ENCODE measurements at regions not wholly inside any gene's neighbourhood (a gene's known extent, or its start where the extent isn't known, plus 50 kb on each side); places are given as distances from the start of the nearest gene placed in this dataset.

DNA sequence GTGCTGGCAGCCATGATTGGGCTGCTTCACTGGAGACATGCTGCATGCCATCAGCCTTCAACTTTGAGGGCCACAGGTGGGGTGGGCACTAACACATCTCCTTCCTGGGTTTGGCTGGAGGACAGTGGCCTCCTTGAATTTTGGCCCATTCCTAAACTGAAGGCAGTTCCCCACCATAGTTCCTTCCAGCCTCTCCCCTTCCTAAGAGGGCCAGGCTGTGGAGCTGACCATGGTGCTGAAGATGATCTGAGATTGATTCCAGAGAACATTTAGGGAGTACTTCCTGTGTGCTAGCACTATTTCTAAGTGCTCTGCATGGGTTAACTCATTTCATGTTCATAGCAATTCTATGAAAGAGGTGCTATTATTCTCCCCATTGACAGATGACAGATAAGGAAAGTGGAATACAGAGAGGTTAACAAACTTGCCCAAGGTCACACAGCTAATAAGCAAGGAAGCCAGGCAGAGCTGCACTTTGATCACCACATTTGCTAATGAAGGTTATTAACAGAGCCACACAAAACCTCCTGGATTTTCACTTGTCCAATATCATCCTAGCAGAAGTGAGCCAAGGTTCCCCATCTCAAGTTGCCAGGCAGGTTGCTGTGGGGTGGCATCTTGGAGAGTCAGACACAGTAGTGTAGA, 175.3 kb downstream of the ZIC5 start:
- no peaks in the 10 kb centered on the region for H3K27me3 Mint-ChIP-seq (ENCODE audit: low read depth)
- Histone ChIP-seq H2AK5ac (ENCODE audit: insufficient read length, low read length) (no peak overlapping the region), H3K79me2 (ENCODE audit: insufficient read depth, low read length) (no peaks in the 10 kb centered on the region), H3K18ac (ENCODE audit: insufficient read length, low read depth, low read length) (no peak overlapping the region), H2BK5ac (ENCODE audit: insufficient read length, low read length) (no peak overlapping the region), H4K91ac (ENCODE audit: insufficient read length, low read depth, low read length) (no peak overlapping the region), H3K23me2 (ENCODE audit: insufficient read length, low read depth, low read length, poor library complexity, severe bottlenecking) (no peaks in the 10 kb centered on the region), H3K4ac (ENCODE audit: low read depth, low read length) (no peak overlapping the region), H3K9ac (ENCODE audit: extremely low read depth, insufficient read length, low read length) (no peak overlapping the region), H3K4me1 (ENCODE audit: insufficient read depth, low read length) (peaks cover 11% of the 10 kb centered on the region; the same call in 1 of the 2 replicates), H2AFZ (ENCODE audit: low read length) (no peak overlapping the region), H3K23ac (ENCODE audit: insufficient read length, low read depth, low read length) (no peak overlapping the region), H3K79me1 (ENCODE audit: insufficient read depth, low read depth, low read length, poor library complexity, severe bottlenecking) (no peaks in the 10 kb centered on the region), H4K8ac (replicated peaks; ENCODE audit: insufficient read length, low read depth, low read length) (no peak overlapping the region), H3K56ac (ENCODE audit: insufficient read length, low read depth, low read length) (no peak overlapping the region), H3K27me3 (ENCODE audit: insufficient read depth, low read length) (no peaks in the 10 kb centered on the region), H3T11ph (ENCODE audit: low read length) (no peak overlapping the region), H4K20me1 (ENCODE audit: control insufficient read depth, insufficient read depth, insufficient read length) (no peaks in the 10 kb centered on the region), H3K9me3 (ENCODE audit: control insufficient read depth, low read depth, low read length) (no peaks in the 10 kb centered on the region), H4K5ac (ENCODE audit: insufficient read length, low read depth, low read length) (no peak overlapping the region), H2BK15ac (ENCODE audit: low read depth, low read length) (no peak overlapping the region), H2BK20ac (ENCODE audit: low read depth, low read length, poor library complexity, severe bottlenecking) (no peak overlapping the region), H3K14ac (ENCODE audit: insufficient read depth, low read length) (no peak overlapping the region), H3K27ac (ENCODE audit: insufficient read length, low read depth, low read length) (no peak overlapping the region), H2BK12ac (ENCODE audit: insufficient read length, low read depth, low read length) (no peak overlapping the region), H3K4me2 (ENCODE audit: insufficient read depth, insufficient read length, low read length) (no peak overlapping the region), H2BK120ac (ENCODE audit: low read depth, low read length, poor library complexity, severe bottlenecking) (no peak overlapping the region)
- H3K36me3 Mint-ChIP-seq (ENCODE audit: insufficient read depth in 1 of 3, low read depth in 3 of 3): no peaks in the 10 kb centered on the region; a peak in 1 of 7 replicates
- H3K4me3 Mint-ChIP-seq: no peak overlapping the region
- H3K4me1 Mint-ChIP-seq: peaks cover 59 to 65% of the 10 kb centered on the region in 2 experiments
- peak; percentile 62 for DNase-seq
- H3K9me3 Mint-ChIP-seq: no peaks in the 10 kb centered on the region
- no peak overlapping the region for H3K27ac Mint-ChIP-seq
- TF ChIP-seq, protein P1, sequence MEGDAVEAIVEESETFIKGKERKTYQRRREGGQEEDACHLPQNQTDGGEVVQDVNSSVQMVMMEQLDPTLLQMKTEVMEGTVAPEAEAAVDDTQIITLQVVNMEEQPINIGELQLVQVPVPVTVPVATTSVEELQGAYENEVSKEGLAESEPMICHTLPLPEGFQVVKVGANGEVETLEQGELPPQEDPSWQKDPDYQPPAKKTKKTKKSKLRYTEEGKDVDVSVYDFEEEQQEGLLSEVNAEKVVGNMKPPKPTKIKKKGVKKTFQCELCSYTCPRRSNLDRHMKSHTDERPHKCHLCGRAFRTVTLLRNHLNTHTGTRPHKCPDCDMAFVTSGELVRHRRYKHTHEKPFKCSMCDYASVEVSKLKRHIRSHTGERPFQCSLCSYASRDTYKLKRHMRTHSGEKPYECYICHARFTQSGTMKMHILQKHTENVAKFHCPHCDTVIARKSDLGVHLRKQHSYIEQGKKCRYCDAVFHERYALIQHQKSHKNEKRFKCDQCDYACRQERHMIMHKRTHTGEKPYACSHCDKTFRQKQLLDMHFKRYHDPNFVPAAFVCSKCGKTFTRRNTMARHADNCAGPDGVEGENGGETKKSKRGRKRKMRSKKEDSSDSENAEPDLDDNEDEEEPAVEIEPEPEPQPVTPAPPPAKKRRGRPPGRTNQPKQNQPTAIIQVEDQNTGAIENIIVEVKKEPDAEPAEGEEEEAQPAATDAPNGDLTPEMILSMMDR (conservative IDR thresholded peaks at IDR 0.05): no peak

All from H9 (cell line).